NCI-H2081 (cell line): ENCODE measurements at regions not wholly inside any gene's neighbourhood (a gene's known extent, or its start where the extent isn't known, plus 50 kb on each side); places are given as distances from the start of the nearest gene placed in this dataset.
"Not testable (repeated sequence)": the region's sequence is repeated elsewhere in the genome, so short reads cannot be mapped to it uniquely, and the experiment has no call there.

Experiments used
- DNase-seq, 2 experiments: peaks; one replicate each; lab custom pipeline; 2025; lab: John Stamatoyannopoulos, UW

DNA sequence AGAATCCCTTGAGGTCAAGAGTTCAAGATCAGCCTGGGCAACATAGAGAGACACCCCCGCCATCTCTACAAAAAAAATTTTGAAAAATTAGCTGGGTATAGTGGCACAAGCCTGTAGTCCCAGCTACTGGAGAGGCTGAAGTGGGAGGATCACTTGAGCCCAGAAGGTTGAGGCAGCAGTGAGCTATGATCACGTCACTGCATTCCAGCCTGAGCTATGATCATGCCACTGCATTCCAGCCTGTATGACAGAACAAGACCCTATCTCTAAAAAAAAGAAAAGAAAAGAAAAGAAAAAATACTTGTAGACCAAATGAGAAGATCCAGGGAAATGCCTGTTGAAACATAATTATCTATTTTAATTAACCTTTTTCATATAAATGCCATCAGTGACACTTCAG, 93.8 kb upstream of the MDM1 start:
- DNase-seq: no peak

DNA sequence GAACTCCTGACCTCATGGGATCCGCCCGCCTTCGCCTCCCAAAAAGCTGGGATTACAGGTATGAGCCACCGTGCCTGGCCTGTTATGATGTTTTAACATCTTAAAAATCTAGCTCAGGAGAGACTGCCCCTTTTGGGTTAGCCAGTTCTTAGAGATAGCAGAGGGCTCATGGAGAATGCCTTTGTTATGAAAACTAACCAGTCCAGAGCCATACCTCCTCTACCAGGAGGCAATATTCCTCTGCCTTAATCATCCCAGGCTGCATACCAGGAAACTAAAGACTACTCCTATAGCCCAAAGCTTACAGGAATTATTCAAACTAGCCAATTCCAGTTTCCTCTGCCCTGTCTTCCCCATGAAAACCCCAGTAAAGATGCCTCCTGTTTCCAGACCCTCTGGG, 96.0 kb upstream of the MDM1 start:
- no peak for DNase-seq

DNA sequence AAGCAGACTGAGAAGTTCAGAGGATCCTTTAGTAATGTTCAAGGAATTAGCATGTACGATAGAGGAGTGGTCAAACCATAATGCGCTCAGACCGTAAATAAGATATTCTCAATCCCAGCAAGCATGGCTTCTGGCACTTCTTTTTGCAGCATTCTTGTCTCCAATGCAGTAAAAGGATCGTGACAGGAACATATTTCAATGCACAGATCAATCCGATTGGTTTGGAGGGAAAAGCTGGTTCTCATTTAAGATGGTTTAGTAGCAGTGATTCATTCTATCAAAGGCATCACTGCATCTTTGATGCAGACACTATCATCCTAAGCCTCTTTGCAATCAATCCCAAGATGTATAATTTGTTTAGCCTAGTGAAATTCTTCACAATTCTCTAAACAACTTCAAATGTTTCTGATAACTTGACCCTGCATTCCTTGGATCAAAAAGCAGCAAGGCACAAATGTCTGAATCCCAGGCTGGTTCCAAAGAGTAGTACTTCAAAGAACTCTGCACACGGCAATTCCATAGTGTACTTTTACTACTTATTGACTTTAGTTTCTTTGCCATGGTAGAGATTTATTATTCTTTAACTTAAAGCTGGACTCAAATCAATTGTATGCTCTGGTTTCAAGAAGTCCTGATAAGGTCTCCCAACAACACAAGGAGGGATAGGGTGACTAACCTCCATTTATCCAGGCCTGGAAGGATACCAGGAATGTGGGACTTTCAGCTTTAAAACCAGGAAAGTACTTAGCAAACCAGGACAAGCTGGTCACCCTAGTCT, 96.8 kb upstream of the MDM1 start:
- no peak for DNase-seq

DNA sequence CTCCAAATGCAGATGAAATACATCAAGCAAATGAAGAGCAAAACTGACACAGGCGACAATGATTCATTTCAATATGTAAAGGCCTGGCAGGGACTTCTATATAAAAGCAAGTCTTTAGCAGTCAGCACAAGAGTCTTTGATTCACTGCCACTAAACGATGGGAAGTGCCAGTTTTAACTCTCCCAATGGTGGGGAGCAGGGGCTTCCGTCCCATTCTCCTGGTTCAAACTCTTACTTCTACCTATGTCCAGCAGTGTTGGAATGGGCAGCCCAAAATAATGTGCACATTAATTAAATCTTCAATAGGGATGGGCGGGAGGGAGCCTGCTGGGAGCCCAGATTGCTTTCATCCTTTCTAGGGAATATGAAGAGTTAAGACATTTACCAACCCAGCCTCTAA, 97.5 kb upstream of the MDM1 start:
- DNase-seq: no peak

- no peak for DNase-seq
Measured at GRCh38 chr12:68431786-68432185, 99.6 kb upstream of the MDM1 start.

DNA sequence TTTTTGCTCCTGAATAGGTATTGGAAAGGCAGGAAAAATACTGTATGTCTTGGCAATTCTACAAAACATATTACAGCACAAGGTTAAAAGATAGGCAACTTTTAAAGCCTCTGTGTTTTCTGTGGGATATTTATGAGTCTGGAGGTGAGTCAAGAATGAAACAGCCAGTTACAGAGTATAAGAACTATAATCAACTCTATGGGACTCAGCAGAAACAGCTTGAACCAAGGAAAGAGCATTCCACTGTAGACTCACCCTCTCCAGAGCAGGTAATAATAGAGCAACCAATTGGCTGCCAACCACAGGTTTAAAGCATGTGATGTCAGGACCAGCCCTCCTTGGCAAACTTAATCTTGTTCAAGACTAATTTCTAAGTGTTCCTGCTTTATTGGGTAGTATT, 100.5 kb upstream of the MDM1 start:
- DNase-seq: no peak

GRCh38 chr12:68434391-68435298, 102.5 kb upstream of the MDM1 start:
- no peak for DNase-seq

- DNase-seq: no peak
Measured at GRCh38 chr12:68435299-68435637, 103.1 kb upstream of the MDM1 start.

- DNase-seq: no peak
Measured at GRCh38 chr12:68435816-68436215, 103.7 kb upstream of the MDM1 start.

GRCh38 chr12:68438601-68439000, 106.4 kb upstream of the MDM1 start:
- DNase-seq: no peak

GRCh38 chr12:68439368-68440045, 107.3 kb upstream of the MDM1 start:
- DNase-seq: no peak

DNA sequence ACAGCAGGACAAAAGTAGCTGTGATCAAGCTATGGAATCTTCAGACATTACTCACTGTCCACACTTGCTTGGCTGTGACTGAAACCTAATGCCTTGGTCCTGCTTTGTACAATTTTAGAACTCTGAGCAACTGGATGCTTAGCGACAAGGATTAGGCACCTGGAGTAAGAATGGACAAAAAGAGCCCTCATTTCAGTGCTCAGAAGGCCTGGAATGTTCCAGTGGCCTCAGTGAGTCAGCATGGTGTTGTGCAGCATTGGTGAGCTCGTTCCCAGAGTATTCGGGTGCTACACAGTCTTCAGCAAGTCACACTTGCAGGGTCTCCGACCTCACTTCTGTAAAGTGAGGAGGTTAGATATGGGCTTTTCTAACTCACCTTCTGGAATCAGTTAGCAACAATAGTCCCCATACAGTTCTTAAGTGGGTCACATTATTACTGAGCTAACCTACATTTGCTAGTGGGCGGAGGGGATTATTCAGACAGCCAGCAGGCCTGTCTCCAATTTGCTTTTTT, 108.0 kb upstream of the MDM1 start:
- no peak for DNase-seq

GRCh38 chr12:68441167-68441566, 109.0 kb upstream of the MDM1 start:
- DNase-seq: no peak

GRCh38 chr12:68442353-68442972, 110.3 kb upstream of the MDM1 start:
- not testable (repeated sequence) for DNase-seq

DNA sequence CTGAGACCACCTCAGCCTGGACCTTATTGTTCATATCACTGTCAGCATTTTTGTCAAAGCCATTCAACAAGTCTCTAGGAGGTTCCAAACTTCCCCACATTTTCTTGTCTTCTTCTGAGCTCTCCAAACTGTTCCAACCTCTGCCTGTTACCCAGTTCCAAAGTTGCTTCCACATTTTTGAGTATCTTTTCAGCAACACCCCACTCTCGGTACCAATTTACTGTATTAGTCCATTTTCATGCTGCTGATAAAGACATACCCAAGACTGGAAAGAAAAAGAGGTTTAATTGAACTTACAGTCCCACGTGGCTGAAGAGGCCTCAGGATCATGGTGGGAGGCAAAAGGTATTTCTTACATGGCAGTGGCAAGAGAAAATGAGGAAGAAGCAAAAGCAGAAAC, 111.5 kb upstream of the MDM1 start:
- not testable (repeated sequence) for DNase-seq

- no peak for DNase-seq
Measured at GRCh38 chr12:68445824-68446223, 113.7 kb upstream of the MDM1 start.

DNA sequence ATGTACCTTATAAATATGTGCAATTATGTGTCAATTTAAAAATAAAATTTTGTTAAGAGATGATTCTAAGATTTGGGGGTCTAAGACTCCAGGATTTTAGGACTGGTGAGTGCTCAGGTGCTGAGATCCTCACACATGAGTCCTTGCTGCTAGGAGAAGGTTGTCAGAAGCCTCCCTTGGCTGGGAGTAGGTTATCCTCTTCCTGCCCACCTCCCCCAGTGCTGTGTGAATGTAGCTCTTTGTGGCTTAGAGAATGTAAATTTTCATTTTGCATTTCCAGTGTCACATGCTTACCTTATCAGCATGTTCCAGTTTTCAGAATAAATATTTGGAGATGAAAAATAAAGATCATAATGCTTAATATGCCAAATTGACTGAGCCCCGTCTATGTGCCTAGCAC, 114.2 kb upstream of the MDM1 start:
- DNase-seq: no peak

DNA sequence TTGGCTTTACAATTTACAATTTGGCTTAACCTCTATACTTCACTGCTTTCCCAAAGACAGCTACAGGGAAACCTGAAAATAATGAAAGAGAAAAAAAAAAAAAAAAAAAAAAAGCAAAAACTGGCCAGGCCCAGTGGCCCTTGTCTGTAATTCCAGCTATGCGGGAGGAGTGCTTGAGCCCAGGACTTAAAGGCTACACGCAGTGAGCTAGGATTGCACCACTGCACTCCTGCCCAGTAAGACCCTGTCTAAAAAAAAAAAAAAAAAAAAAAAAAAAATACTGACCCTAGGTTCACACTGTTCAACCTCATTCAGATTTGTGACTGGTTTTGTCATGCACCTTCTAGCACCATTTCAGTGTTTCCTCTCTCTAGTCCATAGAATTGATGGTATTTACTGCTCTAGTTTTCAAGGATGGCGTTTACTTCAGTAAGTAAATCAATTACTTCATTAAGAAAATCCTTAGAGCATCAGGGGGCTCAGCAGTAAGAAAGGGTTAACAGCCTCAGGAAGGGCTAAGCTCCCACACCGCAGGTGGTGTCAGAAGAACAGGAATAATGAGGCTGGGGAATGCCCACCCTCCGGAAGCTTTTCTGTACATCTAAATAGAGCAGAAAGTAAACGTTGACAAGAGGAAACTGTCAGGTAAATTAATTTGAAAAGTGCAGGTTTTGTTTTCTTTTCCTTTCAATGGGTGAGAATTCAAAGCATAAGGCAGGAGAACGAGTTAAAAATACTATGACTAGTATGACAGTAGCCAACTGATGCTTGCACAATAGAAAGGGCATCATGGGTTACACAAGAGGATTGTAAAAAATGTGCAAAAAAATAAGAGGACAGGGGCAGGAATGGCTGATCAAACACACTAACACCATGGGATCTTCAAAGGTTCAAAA, 115.0 kb upstream of the MDM1 start:
- peak; percentile 28 to 68 for DNase-seq

GRCh38 chr12:68447797-68448260, 115.7 kb upstream of the MDM1 start:
- no peak for DNase-seq

DNA sequence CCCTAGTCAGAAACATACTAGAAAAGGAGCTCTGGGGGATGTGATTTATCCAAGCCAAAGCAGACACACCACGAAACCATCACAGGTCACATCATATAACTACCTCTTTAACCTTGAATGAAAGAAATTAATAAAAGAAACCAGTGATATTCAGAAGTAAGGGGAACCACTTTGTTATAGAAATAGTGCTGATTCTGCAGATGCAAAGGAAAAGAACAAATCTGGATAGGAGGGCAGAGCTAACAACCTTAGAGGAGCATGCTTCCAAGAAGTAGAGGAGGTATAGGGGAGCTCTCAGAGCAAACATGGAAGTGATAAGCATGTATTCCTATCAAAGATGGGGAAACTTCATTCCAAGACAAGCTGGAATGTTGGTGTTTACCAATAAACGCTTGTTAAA, 117.0 kb upstream of the MDM1 start:
- no peak for DNase-seq

DNA sequence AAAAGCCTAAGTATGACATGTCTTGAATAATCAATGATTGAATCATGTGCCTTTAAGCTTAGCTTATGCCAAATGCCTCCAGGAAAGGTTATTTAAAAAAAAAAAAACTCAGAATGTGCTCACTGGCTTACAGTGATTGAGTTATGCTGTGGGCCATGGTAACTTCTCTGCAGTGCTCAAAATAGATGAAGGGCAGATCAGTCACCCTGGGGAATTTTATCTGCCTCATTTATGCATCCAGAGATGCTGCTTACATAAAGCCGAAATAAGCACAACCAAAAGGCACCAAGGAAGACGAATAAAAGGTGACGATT, 118.7 kb upstream of the MDM1 start:
- DNase-seq: no peak
